ENCODE measurements at regions not wholly inside any gene's neighbourhood (a gene's known extent, or its start where the extent isn't known, plus 50 kb on each side); places are given as distances from the start of the nearest gene placed in this dataset.

- DNase-seq (ENCODE audit: low read depth in 2 of 2), result no peak
Measured at GRCh38 chr1:34330061-34330460, 153.4 kb downstream of the C1orf94 start.

GRCh38 chr1:34331020-34331926, 154.6 kb downstream of the C1orf94 start:
- DNase-seq (ENCODE audit: low read depth in 2 of 2), result no peak

DNA sequence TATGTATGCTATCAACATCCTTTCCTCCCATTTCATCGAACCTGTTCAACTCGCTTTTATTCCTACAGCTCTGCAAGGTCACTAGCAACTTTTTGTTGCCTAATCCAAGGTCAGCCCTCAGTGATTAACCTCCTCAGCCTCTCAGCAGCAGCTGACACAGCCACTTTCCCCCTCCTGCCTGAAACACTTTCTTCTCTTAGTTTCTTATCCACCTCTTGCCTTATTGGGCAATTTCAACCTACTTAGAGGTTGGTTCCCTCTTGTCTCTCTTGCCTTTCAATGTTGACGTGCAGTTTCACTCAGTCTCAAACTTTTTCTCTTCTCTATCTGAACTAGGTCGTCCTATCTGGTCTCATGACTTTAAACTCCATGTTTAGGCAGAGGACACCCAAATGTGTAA, 156.3 kb downstream of the C1orf94 start:
- no peak for DNase-seq (ENCODE audit: low read depth in 2 of 2)

GRCh38 chr1:34338871-34339270, 162.2 kb downstream of the C1orf94 start:
- DNase-seq (ENCODE audit: low read depth in 2 of 2), result no peak

GRCh38 chr1:34341896-34342295, 165.2 kb downstream of the C1orf94 start:
- no peak for DNase-seq (ENCODE audit: low read depth in 2 of 2)

GRCh38 chr1:34342334-34342733, 165.6 kb downstream of the C1orf94 start:
- DNase-seq (ENCODE audit: low read depth in 2 of 2), result no peak

- DNase-seq (ENCODE audit: low read depth in 2 of 2), result no peak
Measured at GRCh38 chr1:34346128-34346527, 169.4 kb downstream of the C1orf94 start.

- DNase-seq (ENCODE audit: low read depth in 2 of 2), result no peak
Measured at GRCh38 chr1:34353409-34353808, 176.7 kb downstream of the C1orf94 start.

- no peak for DNase-seq (ENCODE audit: low read depth in 2 of 2)
Measured at GRCh38 chr1:34354367-34354766, 177.7 kb downstream of the C1orf94 start.

- DNase-seq (ENCODE audit: low read depth in 2 of 2), result no peak
Measured at GRCh38 chr1:34356853-34357252, 180.1 kb downstream of the C1orf94 start.

- DNase-seq (ENCODE audit: low read depth in 2 of 2), result no peak
Measured at GRCh38 chr1:34358636-34359035, 181.9 kb downstream of the C1orf94 start.

GRCh38 chr1:34359411-34359810, 182.7 kb downstream of the C1orf94 start:
- no peak for DNase-seq (ENCODE audit: low read depth in 2 of 2)

- no peak for DNase-seq (ENCODE audit: low read depth in 2 of 2)
Measured at GRCh38 chr1:34360574-34360973, 183.9 kb downstream of the C1orf94 start.

DNA sequence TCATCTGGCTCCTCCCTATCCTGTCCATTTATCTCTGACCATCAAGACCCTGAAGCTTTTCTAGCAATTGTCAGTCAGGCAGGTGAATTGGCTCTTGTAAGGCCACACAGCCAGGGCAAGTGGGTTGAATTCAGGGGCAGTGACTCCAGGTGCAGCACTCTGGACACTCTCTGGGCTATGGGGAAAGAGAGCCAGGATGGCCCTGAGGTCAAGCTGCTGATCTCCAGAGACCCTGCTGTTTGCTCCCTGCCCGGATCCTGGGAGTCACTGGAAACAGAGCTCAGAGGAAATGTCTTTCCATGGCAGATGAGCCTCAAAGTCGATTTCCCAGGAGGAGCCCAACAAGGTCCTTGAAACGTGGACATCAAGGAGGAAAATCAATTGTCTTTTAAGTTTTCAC, 184.4 kb downstream of the C1orf94 start:
- no peak for DNase-seq (ENCODE audit: low read depth in 2 of 2)

GRCh38 chr1:34361781-34362357, 185.2 kb downstream of the C1orf94 start:
- no peak for DNase-seq (ENCODE audit: low read depth in 2 of 2)

- DNase-seq (ENCODE audit: low read depth in 2 of 2), result no peak
Measured at GRCh38 chr1:34362949-34363348, 186.2 kb downstream of the C1orf94 start.

DNA sequence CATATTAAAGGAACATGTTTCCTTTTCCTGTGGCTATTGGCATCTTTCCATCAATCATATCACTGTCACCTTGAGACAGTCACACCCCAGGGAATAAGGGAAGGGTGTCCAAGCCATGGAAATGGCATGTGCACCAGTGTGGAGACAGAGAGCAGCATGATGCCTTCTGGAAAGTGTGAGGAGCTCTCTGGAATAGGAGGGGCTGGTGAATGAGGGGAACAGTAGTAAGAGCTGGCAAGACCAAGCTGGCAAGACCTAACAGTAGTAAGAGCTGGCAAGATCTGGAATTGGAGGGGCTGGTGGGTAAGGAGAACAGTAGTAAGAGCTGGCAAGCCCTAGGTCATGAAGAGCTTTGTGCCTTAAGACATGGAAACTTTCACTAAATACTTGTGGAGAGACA, 186.7 kb downstream of the C1orf94 start:
- DNase-seq (ENCODE audit: low read depth in 2 of 2), result no peak

DNA sequence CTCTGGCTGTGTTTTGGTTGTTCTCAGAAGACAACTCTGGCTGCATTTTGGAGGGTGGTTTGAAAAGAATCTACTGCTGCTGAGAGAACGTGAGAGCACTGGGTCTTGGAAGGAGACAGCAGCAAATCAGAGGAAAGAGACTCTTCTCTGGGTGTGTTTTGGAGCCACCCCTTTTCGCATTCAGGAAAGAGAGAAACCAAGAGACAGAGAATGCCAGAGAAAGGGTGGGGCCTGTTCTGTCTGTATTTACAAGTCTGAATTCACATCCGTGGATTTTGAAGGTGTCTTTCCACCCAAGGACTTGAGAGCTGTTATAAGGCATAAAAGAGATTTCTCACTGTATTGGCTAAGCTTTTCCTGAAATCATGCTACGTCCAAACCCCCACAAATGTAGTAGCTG, 187.2 kb downstream of the C1orf94 start:
- DNase-seq (ENCODE audit: low read depth in 2 of 2), result no peak

- DNase-seq (ENCODE audit: low read depth in 2 of 2), result no peak
Measured at GRCh38 chr1:34364376-34364775, 187.7 kb downstream of the C1orf94 start.

DNA sequence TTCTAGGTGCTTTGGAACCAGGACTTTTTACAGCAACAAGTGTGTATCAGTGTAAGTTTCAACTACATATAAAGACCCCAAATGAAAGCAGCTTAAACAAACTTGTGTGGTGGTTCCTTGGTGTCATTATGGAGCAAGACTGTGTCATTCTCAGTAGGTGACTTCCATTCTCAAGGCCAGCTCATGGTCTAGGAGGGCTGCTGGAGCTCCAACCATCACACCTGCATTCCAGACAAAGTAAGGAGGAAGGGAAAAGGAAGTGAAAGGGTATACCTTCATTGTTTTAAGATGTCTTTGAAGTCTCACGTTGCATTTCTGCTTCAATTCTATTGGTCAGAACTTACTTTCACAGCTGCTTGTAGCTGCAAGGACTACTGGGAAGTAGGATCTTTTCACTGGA, 188.6 kb downstream of the C1orf94 start:
- no peak for DNase-seq (ENCODE audit: low read depth in 2 of 2)

DNA sequence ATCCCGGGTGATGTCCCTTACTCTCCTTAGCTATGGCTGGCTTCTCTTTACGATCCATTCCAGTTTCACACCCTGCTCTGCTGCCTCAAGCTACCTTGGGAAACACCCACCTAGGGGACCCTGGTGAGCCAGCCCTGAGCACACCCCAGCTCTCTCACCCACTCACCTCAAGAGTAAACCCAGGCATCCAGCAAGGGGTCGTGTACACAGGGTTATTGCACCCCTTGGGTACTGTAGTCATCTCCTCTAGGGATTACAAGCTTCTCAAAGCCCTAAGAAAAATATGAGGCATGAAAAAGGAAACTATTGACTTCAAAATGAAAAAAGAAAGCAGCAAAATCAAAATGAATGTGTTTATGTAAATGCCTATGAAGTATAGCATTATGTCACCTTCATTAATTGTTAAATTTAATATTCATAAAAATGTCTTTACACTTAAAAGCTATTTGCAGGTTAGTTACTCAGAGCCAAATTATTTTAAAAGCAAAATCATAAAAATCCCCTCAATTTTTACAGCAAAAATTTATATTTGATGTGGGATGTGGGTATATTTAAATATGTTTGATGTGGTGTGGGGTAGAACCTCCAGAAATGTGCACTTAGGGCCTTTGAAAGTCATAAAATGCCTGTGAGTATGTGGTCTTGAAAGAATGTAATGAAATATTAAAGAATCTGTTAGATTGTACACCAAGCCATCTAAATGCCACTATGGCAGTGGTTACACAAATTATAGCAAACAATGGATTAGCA, 190.3 kb downstream of the C1orf94 start:
- DNase-seq (ENCODE audit: low read depth in 2 of 2), result no peak

DNA sequence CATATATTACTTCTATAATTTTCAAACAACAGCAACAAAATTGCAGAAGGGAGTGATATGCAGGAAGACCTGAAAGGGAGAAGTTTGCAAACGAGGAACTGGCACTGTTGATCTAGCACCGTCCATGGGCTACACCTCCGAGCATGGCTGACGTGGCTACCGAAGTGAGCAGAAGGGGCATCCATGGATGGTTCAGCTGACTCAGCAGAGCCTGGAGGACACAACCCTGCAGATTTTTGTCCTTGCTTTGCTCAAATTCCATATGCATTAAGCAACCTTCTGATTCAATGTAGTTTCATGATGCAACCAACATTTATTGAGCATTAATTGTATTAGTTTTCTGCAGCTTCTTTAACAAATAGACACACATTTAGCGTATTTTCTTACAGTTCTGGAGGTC, 191.2 kb downstream of the C1orf94 start:
- no peak for DNase-seq (ENCODE audit: low read depth in 2 of 2)
